Glutamatergic neuron (in vitro differentiated cells): ENCODE measurements at regions not wholly inside any gene's neighbourhood (a gene's known extent, or its start where the extent isn't known, plus 50 kb on each side); places are given as distances from the start of the nearest gene placed in this dataset.

Experiments used
- DNase-seq: peaks from one replicate; pipeline ENCODE4 v3.0.0; 2022
- H3K27ac Mint-ChIP-seq: one replicate; pipeline ENCODE4 v1.8.0; 2020; ENCODE audit warnings: mild to moderate bottlenecking, mixed read lengths, inconsistent platforms; ENCODE audit not compliant: unreplicated experiment
- H3K27me3 Mint-ChIP-seq: one replicate; pipeline ENCODE4 v1.8.0; 2020; ENCODE audit warnings: mild to moderate bottlenecking, moderate library complexity, mixed read lengths, inconsistent platforms; ENCODE audit not compliant: unreplicated experiment
- H3K36me3 Mint-ChIP-seq: one replicate; pipeline ENCODE4 v1.8.0; 2020; ENCODE audit warnings: mild to moderate bottlenecking, mixed read lengths, inconsistent platforms; ENCODE audit not compliant: unreplicated experiment
- H3K4me1 Mint-ChIP-seq: one replicate; pipeline ENCODE4 v1.8.0; 2020; ENCODE audit warnings: mild to moderate bottlenecking, low read depth, mixed read lengths, inconsistent platforms; ENCODE audit not compliant: unreplicated experiment
- H3K4me3 Mint-ChIP-seq: one replicate; pipeline ENCODE4 v1.8.0; 2020; ENCODE audit warnings: mild to moderate bottlenecking, mixed read lengths, inconsistent platforms; ENCODE audit not compliant: unreplicated experiment
- H3K9me3 Mint-ChIP-seq: one replicate; pipeline ENCODE4 v1.8.0; 2020; ENCODE audit warnings: mild to moderate bottlenecking, moderate library complexity, mixed read lengths, inconsistent platforms; ENCODE audit not compliant: unreplicated experiment
- CTCF ChIP-seq: fragments of 200-600 bp; sonication (generic); IDR thresholded peaks from one replicate; pipeline ENCODE4 v1.5.0; 2021; ENCODE audit not compliant: partially characterized antibody, unreplicated experiment

DNA sequence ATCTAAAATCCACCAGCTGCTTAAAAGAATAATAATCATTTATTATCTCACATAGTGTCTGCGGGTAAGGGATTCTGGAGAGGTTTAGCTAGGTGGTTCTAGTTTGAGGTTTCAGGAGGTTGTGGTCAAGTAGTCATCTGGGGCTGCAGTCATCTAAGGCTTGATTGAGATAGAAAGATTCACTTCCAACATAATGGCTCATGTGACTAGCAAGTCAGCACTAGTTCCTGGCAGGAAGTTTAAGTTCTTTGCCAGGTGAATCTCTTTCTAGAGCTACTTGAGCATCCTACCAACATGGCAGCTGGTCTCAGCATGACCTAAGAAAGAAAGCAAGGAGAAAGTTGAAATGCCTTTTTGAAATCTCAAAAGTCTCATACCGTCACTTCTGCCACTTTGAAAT, 128.8 kb downstream of the EDN1 start:
- H3K27ac Mint-ChIP-seq, result no peak overlapping the region
- no peaks in the 10 kb centered on the region for H3K9me3 Mint-ChIP-seq
- H3K27me3 Mint-ChIP-seq, result no peaks in the 10 kb centered on the region
- no peak overlapping the region for H3K4me3 Mint-ChIP-seq
- H3K36me3 Mint-ChIP-seq, result no peaks in the 10 kb centered on the region
- no peaks in the 10 kb centered on the region for H3K4me1 Mint-ChIP-seq
- no peak for TF ChIP-seq CTCF
- DNase-seq, result no peak

DNA sequence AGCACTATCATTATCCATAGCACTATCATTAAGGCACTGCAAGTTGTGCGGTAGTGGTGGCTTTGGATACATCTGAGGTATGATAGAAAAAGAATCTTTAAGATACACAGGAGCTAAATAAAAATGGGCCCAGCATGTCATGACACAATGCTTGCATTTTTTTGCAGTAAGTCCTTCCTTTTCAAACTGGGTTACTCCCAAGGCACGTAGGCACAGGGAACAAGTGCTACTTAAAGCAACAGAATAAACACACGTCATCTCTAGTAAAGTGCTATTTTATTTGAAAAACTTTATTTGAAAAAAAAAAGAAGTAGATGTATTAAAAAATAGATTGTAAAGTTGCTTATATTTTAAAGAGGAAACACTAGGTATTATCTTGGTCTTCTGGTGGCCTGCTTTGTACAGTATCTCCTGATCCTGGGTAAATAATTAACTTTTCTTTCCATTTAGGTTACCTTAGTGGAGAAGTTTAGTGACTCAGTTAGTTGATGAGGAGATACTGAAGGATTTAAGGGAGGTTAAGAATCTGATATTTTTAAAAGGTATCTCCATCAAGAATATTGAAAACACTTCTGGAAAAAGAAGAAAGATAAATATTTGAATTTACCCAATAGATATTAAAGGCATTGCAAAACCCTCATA, 129.6 kb downstream of the EDN1 start:
- Mint-ChIP-seq H3K4me1 (no peaks in the 10 kb centered on the region), H3K27me3 (no peaks in the 10 kb centered on the region), H3K27ac (no peak overlapping the region), H3K4me3 (no peak overlapping the region), H3K9me3 (no peaks in the 10 kb centered on the region), H3K36me3 (no peaks in the 10 kb centered on the region)
- no peak for TF ChIP-seq CTCF
- no peak for DNase-seq

DNA sequence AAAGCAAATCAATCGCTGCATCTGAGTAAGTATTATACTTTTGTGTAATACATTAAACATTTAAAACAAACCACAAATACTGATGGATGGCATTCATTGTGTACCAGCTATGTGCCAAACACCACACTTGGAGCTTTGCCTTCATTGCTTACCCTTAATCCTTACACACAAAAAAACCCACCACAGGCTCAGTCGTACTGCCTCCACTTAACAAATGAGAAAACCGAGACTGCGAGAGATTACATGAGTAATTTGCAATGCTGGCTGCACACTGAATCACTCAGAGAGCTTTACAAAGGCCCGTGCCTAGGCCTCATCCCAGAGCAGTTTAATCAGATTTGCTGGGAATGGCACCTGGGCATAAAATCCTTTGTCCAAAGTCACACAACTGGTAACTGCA, 130.5 kb downstream of the EDN1 start:
- Mint-ChIP-seq H3K9me3 (no peaks in the 10 kb centered on the region), H3K36me3 (no peaks in the 10 kb centered on the region), H3K27ac (no peak overlapping the region), H3K4me1 (no peaks in the 10 kb centered on the region), H3K27me3 (no peaks in the 10 kb centered on the region), H3K4me3 (no peak overlapping the region)
- TF ChIP-seq CTCF, result no peak
- DNase-seq, result no peak

GRCh38 chr6:12421596-12421995, 131.4 kb downstream of the EDN1 start:
- no peak overlapping the region for H3K4me3 Mint-ChIP-seq
- no peak for TF ChIP-seq CTCF
- no peaks in the 10 kb centered on the region for H3K9me3 Mint-ChIP-seq
- H3K27me3 Mint-ChIP-seq, result no peaks in the 10 kb centered on the region
- no peaks in the 10 kb centered on the region for H3K36me3 Mint-ChIP-seq
- DNase-seq, result no peak
- H3K4me1 Mint-ChIP-seq, result no peaks in the 10 kb centered on the region
- H3K27ac Mint-ChIP-seq, result no peak overlapping the region

- no peak for TF ChIP-seq CTCF
- no peaks in the 10 kb centered on the region for H3K27me3 Mint-ChIP-seq
- H3K9me3 Mint-ChIP-seq, result no peaks in the 10 kb centered on the region
- H3K4me1 Mint-ChIP-seq, result no peaks in the 10 kb centered on the region
- DNase-seq, result no peak
- H3K4me3 Mint-ChIP-seq, result no peak overlapping the region
- H3K36me3 Mint-ChIP-seq, result no peaks in the 10 kb centered on the region
- no peak overlapping the region for H3K27ac Mint-ChIP-seq
These were observed 132.7 kb downstream of the EDN1 start for GRCh38 chr6:12422848-12423247.
